CD4-positive, alpha-beta T cell treated with Interleukin-17A for 4 hours (primary cell): ENCODE measurements at regions not wholly inside any gene's neighbourhood (a gene's known extent, or its start where the extent isn't known, plus 50 kb on each side); places are given as distances from the start of the nearest gene placed in this dataset.
"Not testable (repeated sequence)": the region's sequence is repeated elsewhere in the genome, so short reads cannot be mapped to it uniquely, and the experiment has no call there.

Experiments
- DNase-seq: peaks from one replicate; pipeline ENCODE4 v3.0.0-alpha.2; 2020; ENCODE audit warnings: mixed read lengths

GRCh38 chr6:8846680-8847079 lies 411.3 kb upstream of the SLC35B3 start:
- not testable (repeated sequence) for DNase-seq

GRCh38 chr6:8845690-8846089 lies 410.3 kb upstream of the SLC35B3 start:
- DNase-seq, result no peak

GRCh38 chr6:8844968-8845367 lies 409.6 kb upstream of the SLC35B3 start:
- DNase-seq, result no peak

- DNase-seq, result no peak
These were observed 404.3 kb upstream of the SLC35B3 start for GRCh38 chr6:8839626-8840025.

- DNase-seq, result no peak
These were observed 402.0 kb upstream of the SLC35B3 start for GRCh38 chr6:8837343-8837742.

- not testable (repeated sequence) for DNase-seq
These were observed 397.4 kb upstream of the SLC35B3 start for GRCh38 chr6:8832695-8833094.

- DNase-seq, result no peak
These were observed 396.2 kb upstream of the SLC35B3 start for GRCh38 chr6:8831366-8832152.

- no peak for DNase-seq
These were observed 395.4 kb upstream of the SLC35B3 start for GRCh38 chr6:8830794-8831193.

- no peak for DNase-seq
These were observed 394.5 kb upstream of the SLC35B3 start for GRCh38 chr6:8829796-8830195.

- no peak for DNase-seq
These were observed 394.0 kb upstream of the SLC35B3 start for GRCh38 chr6:8829296-8829695.

- no peak for DNase-seq
These were observed 393.0 kb upstream of the SLC35B3 start for GRCh38 chr6:8828376-8828775.

GRCh38 chr6:8825726-8826125 lies 390.4 kb upstream of the SLC35B3 start:
- no peak for DNase-seq

GRCh38 chr6:8821981-8822381 lies 386.6 kb upstream of the SLC35B3 start:
- DNase-seq, result no peak

- DNase-seq, result no peak
These were observed 385.0 kb upstream of the SLC35B3 start for GRCh38 chr6:8820313-8820712.

- DNase-seq, result no peak
These were observed 384.1 kb upstream of the SLC35B3 start for GRCh38 chr6:8819446-8819845.

- no peak for DNase-seq
These were observed 379.2 kb upstream of the SLC35B3 start for GRCh38 chr6:8814440-8815000.

- no peak for DNase-seq
These were observed 375.0 kb upstream of the SLC35B3 start for GRCh38 chr6:8810325-8810724.

GRCh38 chr6:8809662-8810061 lies 374.3 kb upstream of the SLC35B3 start:
- DNase-seq, result no peak

GRCh38 chr6:8803181-8803760 lies 367.9 kb upstream of the SLC35B3 start:
- no peak for DNase-seq

- DNase-seq, result not testable (repeated sequence)
These were observed 367.1 kb upstream of the SLC35B3 start for GRCh38 chr6:8802397-8802796.

GRCh38 chr6:8794420-8794819 lies 359.1 kb upstream of the SLC35B3 start:
- no peak for DNase-seq

- no peak for DNase-seq
These were observed 354.5 kb upstream of the SLC35B3 start for GRCh38 chr6:8789878-8790277.

- DNase-seq, result no peak
These were observed 349.9 kb upstream of the SLC35B3 start for GRCh38 chr6:8785223-8785622.

- DNase-seq, result no peak
These were observed 347.8 kb upstream of the SLC35B3 start for GRCh38 chr6:8783191-8783590.
